Epithelial cell of esophagus (primary cell): ENCODE measurements at regions not wholly inside any gene's neighbourhood (a gene's known extent, or its start where the extent isn't known, plus 50 kb on each side); places are given as distances from the start of the nearest gene placed in this dataset.
"Not testable (repeated sequence)": the region's sequence is repeated elsewhere in the genome, so short reads cannot be mapped to it uniquely, and the experiment has no call there.

Experiments used
- DNase-seq: peaks from one replicate; pipeline ENCODE4 v3.0.0; 2010; ENCODE audit warnings: low read depth
- H3K4me3 ChIP-seq: 2 replicates; pipeline ENCODE4 v1.5.1; 2011; ENCODE audit warnings: mild to moderate bottlenecking, low read length, control low read depth
- CTCF ChIP-seq: IDR thresholded peaks from 2 replicates; pipeline ENCODE4 v1.5.1; 2011; ENCODE audit warnings: low read depth, mild to moderate bottlenecking, low read length, control low read depth, inconsistent platforms; ENCODE audit not compliant: insufficient read depth; ENCODE audit errors: missing control alignments

GRCh38 chr3:144900366-144900765 lies 928.7 kb downstream of the DIPK2A start:
- no peak for DNase-seq
- no peak overlapping the region for H3K4me3 ChIP-seq
- no peak for TF ChIP-seq CTCF

- not testable (repeated sequence) for DNase-seq, H3K4me3 ChIP-seq
Measured at GRCh38 chr3:144907581-144907980, 936.0 kb downstream of the DIPK2A start.

- DNase-seq: no peak
- no peak for TF ChIP-seq CTCF
- no peak overlapping the region for H3K4me3 ChIP-seq
Measured at GRCh38 chr3:144912968-144913367, 941.3 kb downstream of the DIPK2A start.

GRCh38 chr3:144915202-144915601 lies 943.6 kb downstream of the DIPK2A start:
- H3K4me3 ChIP-seq: no peak overlapping the region
- no peak for TF ChIP-seq CTCF
- no peak for DNase-seq

- no peak for TF ChIP-seq CTCF
- no peak for DNase-seq
- no peak overlapping the region for H3K4me3 ChIP-seq
Measured at GRCh38 chr3:144921710-144922109, 950.1 kb downstream of the DIPK2A start.

- H3K4me3 ChIP-seq: no peak overlapping the region
- TF ChIP-seq CTCF: no peak
- DNase-seq: no peak
Measured at GRCh38 chr3:144923046-144923775, 951.6 kb downstream of the DIPK2A start.

- DNase-seq: no peak
- no peak overlapping the region for H3K4me3 ChIP-seq
- TF ChIP-seq CTCF: no peak
Measured at GRCh38 chr3:144930431-144930830, 958.8 kb downstream of the DIPK2A start.

- DNase-seq: no peak
- no peak overlapping the region for H3K4me3 ChIP-seq
- no peak for TF ChIP-seq CTCF
Measured at GRCh38 chr3:144931590-144931989, 960.0 kb downstream of the DIPK2A start.
